ENCODE measurements at regions not wholly inside any gene's neighbourhood (a gene's known extent, or its start where the extent isn't known, plus 50 kb on each side); places are given as distances from the start of the nearest gene placed in this dataset.
"Not testable (repeated sequence)": the region's sequence is repeated elsewhere in the genome, so short reads cannot be mapped to it uniquely, and the experiment has no call there.

DNA sequence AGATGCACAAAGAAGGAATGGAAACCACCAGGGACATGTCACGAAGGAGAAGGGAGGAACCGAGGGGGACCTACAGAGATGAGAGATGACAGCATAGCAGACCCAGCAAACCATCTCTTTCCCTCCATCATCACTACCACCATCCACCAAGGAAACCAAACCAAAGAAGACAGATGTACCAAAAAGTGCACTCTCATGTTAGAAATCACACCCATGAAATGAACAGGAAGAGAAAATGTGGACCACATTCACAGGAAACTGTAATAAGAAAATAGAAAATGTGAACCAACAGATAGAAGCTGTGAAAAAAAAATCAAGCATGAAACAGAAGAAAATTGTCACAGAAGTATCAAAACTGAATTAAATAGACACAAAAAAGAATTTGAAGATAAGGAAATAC lies 672.7 kb downstream of the QKI start:
- H3K4me3 Mint-ChIP-seq (ENCODE audit: unreplicated experiment) = no peak overlapping the region
- no peaks in the 10 kb centered on the region for H3K9me3 Mint-ChIP-seq (ENCODE audit: low read depth)
- H3K4me1 Mint-ChIP-seq (ENCODE audit: low read depth) = peaks cover 22% of the 10 kb centered on the region
- no peaks in the 10 kb centered on the region for H3K36me3 Mint-ChIP-seq (ENCODE audit: low read depth)
- TF ChIP-seq, protein P1, sequence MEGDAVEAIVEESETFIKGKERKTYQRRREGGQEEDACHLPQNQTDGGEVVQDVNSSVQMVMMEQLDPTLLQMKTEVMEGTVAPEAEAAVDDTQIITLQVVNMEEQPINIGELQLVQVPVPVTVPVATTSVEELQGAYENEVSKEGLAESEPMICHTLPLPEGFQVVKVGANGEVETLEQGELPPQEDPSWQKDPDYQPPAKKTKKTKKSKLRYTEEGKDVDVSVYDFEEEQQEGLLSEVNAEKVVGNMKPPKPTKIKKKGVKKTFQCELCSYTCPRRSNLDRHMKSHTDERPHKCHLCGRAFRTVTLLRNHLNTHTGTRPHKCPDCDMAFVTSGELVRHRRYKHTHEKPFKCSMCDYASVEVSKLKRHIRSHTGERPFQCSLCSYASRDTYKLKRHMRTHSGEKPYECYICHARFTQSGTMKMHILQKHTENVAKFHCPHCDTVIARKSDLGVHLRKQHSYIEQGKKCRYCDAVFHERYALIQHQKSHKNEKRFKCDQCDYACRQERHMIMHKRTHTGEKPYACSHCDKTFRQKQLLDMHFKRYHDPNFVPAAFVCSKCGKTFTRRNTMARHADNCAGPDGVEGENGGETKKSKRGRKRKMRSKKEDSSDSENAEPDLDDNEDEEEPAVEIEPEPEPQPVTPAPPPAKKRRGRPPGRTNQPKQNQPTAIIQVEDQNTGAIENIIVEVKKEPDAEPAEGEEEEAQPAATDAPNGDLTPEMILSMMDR (IDR thresholded peaks at IDR 0.05) = no peak
- DNase-seq (ENCODE audit: low spot score) = no peak
- no peak overlapping the region for H3K27ac Mint-ChIP-seq (ENCODE audit: unreplicated experiment)
- H3K27me3 Mint-ChIP-seq (ENCODE audit: low read depth) = no peaks in the 10 kb centered on the region

DNA sequence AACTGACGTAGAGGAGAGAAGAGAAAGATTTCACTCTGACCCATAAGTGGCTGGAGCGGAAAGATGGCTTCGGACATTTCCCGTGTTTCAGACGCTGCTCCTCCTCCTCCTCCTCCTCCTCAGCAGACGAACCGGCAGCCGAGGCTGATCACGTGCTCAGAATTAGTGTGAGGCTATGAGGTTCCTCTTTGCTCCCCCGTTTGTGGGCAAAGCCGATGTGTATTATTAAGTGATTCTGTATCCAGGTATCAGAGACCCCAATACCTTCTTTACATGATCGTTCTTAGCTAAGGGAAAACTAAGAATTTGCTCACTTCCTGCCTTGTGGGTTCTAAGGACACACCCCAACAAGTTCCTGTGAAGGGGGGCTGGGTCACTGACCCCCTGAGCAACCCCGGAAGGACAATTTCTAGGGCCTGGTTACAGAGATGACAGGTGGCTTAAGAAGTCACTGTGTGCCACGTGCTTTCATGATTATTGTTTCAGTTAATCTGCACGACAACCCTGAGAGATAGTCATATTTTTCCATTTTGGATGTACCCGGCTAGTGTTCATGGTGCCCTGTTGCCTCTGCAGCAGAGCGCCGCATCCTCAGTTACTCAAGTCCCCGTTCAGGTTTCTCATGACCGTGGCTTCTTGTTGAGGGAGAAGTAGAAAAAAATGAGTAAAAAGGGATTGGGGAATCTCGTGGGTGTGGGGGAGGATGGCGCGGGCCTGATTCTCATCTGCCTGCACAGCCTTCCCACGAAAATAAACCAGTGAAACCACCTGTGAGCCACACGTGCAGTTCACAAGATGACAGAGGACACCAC lies 671.8 kb downstream of the QKI start:
- TF ChIP-seq, protein P1 (IDR thresholded peaks at IDR 0.05) = no peak
- DNase-seq (ENCODE audit: low spot score) = no peak
- H3K36me3 Mint-ChIP-seq (ENCODE audit: low read depth) = no peaks in the 10 kb centered on the region
- H3K27ac Mint-ChIP-seq (ENCODE audit: unreplicated experiment) = peak overlapping the region; percentile 99
- no peaks in the 10 kb centered on the region for H3K9me3 Mint-ChIP-seq (ENCODE audit: low read depth)
- H3K4me3 Mint-ChIP-seq (ENCODE audit: unreplicated experiment) = no peak overlapping the region
- H3K4me1 Mint-ChIP-seq (ENCODE audit: low read depth) = peaks cover 22% of the 10 kb centered on the region
- no peaks in the 10 kb centered on the region for H3K27me3 Mint-ChIP-seq (ENCODE audit: low read depth)

DNA sequence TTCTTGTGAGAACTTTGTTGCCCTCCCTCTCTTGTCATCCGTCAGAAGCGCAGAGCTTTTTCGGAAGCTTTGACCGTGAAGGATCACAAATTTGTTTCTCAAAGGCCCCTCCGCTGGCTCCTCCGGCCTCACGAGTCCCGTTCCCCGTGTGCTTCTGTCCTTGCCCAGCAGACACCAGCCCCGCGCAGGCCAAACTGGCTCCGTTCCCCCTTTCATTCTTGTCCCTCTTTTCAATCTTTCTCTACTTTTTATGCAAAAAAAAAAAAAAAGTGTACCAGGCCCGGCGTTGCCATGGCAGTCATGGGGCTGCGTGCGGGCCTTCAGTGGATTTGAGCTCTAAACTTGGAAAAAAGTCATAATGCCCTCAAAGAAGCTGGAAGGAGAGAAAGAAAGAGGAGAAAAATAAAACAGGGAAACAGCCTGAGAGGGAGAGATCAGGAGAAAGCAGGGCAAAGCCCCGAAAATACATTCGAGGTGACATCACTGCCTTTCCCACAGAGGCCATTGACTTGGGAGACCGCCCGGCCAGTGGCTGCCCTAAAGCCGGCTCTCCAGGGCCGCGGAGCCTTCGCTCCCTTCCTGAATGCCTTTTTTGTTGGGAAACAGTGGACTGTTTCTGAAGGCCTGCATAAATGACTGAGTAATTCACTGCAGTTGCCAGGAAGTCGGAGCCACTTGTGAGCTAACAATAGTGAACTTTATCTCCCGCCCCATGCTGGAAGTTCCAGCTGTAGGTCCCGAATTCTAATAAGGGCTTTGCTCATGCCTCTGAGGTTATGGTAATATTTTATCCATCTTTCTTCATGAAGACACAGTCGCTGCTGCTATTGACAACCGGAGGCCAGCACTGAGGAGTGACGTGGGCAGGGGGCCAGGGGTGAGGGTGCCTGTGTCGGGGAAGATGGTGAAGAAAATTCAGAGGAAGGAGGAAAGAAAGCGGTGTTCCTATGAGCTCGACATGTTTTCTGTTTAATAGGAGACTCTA lies 670.9 kb downstream of the QKI start:
- peak overlapping the region; percentile 99 for H3K27ac Mint-ChIP-seq (ENCODE audit: unreplicated experiment)
- DNase-seq (ENCODE audit: low spot score) = no peak
- peak overlapping the region; percentile 60 for H3K4me3 Mint-ChIP-seq (ENCODE audit: unreplicated experiment)

DNA sequence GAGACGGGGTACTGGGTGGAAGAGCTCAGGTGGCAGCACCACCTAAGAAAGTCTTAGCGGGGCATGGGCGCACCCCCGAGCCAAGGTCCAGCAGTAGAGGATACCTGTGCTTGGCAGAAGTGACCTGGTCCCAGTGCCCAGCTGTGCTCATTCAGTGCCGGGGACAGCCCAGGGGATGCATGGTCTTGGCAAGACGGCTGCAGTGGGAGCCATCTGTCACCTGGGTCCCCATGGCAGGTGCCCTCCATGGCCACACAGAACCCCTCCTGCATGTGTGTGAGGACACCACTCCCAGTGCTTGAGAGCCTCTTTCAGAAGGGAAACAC lies 664.7 kb downstream of the QKI start:
- H3K27ac Mint-ChIP-seq (ENCODE audit: unreplicated experiment) = no peak overlapping the region
- no peaks in the 10 kb centered on the region for H3K9me3 Mint-ChIP-seq (ENCODE audit: low read depth)
- peaks cover 12% of the 10 kb centered on the region for H3K4me1 Mint-ChIP-seq (ENCODE audit: low read depth)
- no peaks in the 10 kb centered on the region for H3K27me3 Mint-ChIP-seq (ENCODE audit: low read depth)
- no peak for DNase-seq (ENCODE audit: low spot score)
- H3K36me3 Mint-ChIP-seq (ENCODE audit: low read depth) = no peaks in the 10 kb centered on the region
- TF ChIP-seq, protein P1 (IDR thresholded peaks at IDR 0.05) = no peak
- no peak overlapping the region for H3K4me3 Mint-ChIP-seq (ENCODE audit: unreplicated experiment)

More for the DNA sequence above, 670.9 kb downstream of the QKI start:
- Mint-ChIP-seq H3K9me3 (ENCODE audit: low read depth) (no peaks in the 10 kb centered on the region), H3K36me3 (ENCODE audit: low read depth) (no peaks in the 10 kb centered on the region), H3K27me3 (ENCODE audit: low read depth) (no peaks in the 10 kb centered on the region), H3K4me1 (ENCODE audit: low read depth) (peaks cover 22% of the 10 kb centered on the region)
- TF ChIP-seq, protein P1 (IDR thresholded peaks at IDR 0.05) = no peak

DNA sequence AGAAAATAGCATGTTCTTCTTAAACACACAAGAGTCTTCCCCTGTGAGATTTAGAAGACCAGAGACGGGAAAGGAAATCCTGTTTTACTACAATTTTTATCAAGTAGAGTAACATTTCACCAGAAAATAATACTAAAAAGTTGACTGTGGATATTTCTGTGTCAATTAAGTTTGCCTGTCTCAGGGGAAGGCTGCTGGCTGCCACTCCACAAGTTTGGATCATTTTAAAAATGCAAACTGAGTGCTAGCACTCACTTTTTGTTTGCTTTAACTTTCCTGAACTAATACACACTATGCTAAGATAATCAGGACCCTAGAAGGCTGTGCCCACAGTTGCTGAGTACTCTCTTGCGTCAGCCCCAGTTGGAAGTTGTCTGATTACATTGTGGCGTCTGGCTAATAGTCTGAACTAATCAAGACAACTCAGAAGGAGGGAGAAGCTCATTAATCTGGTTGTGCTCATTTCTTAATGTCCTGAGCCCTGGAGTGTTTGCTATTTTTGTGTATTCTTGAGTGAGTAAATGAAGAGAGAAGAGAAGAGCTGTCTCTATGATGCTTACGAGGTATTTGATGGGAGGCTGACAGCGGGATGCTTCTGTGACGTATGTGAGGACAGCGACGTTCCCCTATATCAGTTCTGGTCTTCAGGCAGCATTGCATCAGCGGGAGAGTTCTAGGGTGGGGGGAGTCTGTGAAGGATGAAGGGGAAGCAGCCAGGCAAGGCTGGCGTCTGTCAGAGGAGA lies 664.2 kb downstream of the QKI start:
- Mint-ChIP-seq H3K9me3 (ENCODE audit: low read depth) (no peaks in the 10 kb centered on the region), H3K4me1 (ENCODE audit: low read depth) (peaks cover 11% of the 10 kb centered on the region), H3K4me3 (ENCODE audit: unreplicated experiment) (no peak overlapping the region), H3K27me3 (ENCODE audit: low read depth) (no peaks in the 10 kb centered on the region), H3K36me3 (ENCODE audit: low read depth) (no peaks in the 10 kb centered on the region), H3K27ac (ENCODE audit: unreplicated experiment) (no peak overlapping the region)
- TF ChIP-seq, protein P1 (IDR thresholded peaks at IDR 0.05) = no peak
- no peak for DNase-seq (ENCODE audit: low spot score)

DNA sequence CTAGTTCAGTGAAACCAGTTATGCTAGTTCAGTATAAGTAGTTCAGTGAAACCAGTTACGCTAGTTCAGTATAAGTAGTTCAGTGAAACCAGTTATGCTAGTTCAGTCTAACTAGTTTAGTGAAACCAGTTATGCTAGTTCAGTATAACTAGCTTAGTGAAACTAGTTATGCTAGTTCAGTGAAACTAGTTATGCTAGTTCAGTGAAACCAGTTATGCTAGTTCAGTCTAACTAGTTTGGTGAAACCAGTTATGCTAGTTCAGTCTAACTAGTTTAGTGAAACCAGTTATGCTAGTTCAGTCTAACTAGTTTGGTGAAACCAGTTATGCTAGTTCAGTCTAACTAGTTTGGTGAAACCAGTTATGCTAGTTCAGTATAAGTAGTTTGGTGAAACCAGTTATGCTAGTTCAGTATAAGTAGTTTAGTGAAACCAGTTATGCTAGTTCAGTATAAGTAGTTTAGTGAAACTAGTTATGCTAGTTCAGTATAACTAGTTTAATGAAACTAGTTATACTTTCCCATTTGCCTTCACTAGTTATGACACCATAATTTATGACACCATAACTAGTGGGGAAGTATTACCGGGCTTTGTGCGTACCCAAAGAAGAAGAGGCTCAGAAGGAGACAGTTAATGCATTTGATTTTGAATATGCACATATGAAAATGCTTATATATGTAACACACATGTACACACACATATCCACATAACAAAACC lies 662.5 kb downstream of the QKI start:
- H3K36me3 Mint-ChIP-seq (ENCODE audit: low read depth); H3K27ac Mint-ChIP-seq (ENCODE audit: unreplicated experiment); DNase-seq (ENCODE audit: low spot score); H3K4me3 Mint-ChIP-seq (ENCODE audit: unreplicated experiment); H3K27me3 Mint-ChIP-seq (ENCODE audit: low read depth); H3K9me3 Mint-ChIP-seq (ENCODE audit: low read depth): not testable (repeated sequence)
- H3K4me1 Mint-ChIP-seq (ENCODE audit: low read depth) = peaks cover 11% of the 10 kb centered on the region
